ENCODE measurements at regions not wholly inside any gene's neighbourhood (a gene's known extent, or its start where the extent isn't known, plus 50 kb on each side); places are given as distances from the start of the nearest gene placed in this dataset.

DNA sequence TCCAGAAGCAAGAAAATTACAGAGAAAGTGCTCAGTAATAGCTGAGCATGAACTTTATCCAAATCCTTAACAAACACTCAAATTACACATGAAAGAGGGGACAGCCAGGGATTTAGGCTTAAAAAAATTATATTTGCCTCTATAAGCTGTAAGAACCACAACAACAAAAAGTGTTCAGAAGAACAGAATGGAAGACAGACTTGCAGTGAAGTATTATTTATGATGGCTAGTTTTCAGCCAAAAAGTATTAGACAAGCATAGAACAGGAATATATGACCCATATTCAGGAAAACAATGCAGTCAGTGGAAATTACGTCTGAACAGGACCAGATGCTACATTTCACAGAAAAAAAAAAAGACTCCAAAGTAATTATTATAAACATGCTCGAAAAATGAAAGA is 1246.3 kb downstream of the NCAM2 start:
- ChIA-PET CTCF (no interaction called here), POLR2A (no interaction called here)
- TF ChIP-seq, protein P1, sequence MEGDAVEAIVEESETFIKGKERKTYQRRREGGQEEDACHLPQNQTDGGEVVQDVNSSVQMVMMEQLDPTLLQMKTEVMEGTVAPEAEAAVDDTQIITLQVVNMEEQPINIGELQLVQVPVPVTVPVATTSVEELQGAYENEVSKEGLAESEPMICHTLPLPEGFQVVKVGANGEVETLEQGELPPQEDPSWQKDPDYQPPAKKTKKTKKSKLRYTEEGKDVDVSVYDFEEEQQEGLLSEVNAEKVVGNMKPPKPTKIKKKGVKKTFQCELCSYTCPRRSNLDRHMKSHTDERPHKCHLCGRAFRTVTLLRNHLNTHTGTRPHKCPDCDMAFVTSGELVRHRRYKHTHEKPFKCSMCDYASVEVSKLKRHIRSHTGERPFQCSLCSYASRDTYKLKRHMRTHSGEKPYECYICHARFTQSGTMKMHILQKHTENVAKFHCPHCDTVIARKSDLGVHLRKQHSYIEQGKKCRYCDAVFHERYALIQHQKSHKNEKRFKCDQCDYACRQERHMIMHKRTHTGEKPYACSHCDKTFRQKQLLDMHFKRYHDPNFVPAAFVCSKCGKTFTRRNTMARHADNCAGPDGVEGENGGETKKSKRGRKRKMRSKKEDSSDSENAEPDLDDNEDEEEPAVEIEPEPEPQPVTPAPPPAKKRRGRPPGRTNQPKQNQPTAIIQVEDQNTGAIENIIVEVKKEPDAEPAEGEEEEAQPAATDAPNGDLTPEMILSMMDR (IDR thresholded peaks at IDR 0.05; ENCODE audit: insufficient read depth, low read length, missing control alignments) = no peak
- DNase-seq (ENCODE audit: low read depth, low spot score) = no peak
- no peak overlapping the region for H3K4me3 ChIP-seq (ENCODE audit: low read depth, low read length)

DNA sequence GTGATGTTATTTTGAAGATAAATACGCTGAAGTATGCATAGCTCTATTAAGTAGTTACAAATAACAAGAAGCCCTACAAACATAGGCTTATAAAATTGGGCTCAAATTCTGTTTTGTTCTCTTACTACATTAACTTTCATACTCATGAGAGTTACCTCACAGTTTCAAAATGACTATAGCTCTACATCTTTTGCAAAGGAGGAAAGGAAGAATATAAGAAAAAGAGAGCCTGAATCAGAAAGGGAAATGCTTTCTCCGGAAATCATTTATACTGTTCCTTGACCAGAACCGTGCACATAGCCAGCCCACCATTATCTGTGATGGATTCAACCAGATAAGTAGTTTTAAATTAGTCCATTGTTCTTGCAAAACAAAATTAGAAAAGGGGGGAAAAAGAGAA is 1252.1 kb downstream of the NCAM2 start:
- TF ChIP-seq, protein P1 (IDR thresholded peaks at IDR 0.05; ENCODE audit: insufficient read depth, low read length, missing control alignments) = no peak

DNA sequence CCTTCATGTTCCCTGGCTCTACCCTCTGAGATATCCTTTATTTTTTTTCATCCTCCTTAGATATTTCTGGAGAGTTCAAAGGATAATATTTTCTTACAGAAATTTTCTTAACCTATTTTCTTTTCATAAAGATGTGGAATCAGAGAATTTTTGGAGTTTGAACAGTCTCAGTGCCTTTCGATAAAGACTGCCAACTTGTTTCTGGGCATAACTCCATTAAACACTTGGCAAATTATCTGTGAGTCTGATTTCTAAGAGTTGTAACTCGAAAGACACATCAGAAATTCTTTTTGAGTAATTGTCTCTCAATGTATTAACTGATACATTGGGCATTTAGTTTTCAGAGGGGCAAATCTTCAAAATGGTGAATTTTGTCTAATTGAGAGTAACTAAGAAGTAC is 1255.6 kb downstream of the NCAM2 start:
- POLR2A ChIA-PET = no interaction called here
- TF ChIP-seq, protein P1 (IDR thresholded peaks at IDR 0.05; ENCODE audit: insufficient read depth, low read length, missing control alignments) = no peak
- no peak for DNase-seq (ENCODE audit: low read depth, low spot score)
- H3K4me3 ChIP-seq (ENCODE audit: low read depth, low read length) = no peak overlapping the region
- CTCF ChIA-PET = no interaction called here

More for the DNA sequence above, 1252.1 kb downstream of the NCAM2 start:
- no peak overlapping the region for H3K4me3 ChIP-seq (ENCODE audit: low read depth, low read length)
- no peak for DNase-seq (ENCODE audit: low read depth, low spot score)
- POLR2A ChIA-PET = no interaction called here
- CTCF ChIA-PET = no interaction called here

DNA sequence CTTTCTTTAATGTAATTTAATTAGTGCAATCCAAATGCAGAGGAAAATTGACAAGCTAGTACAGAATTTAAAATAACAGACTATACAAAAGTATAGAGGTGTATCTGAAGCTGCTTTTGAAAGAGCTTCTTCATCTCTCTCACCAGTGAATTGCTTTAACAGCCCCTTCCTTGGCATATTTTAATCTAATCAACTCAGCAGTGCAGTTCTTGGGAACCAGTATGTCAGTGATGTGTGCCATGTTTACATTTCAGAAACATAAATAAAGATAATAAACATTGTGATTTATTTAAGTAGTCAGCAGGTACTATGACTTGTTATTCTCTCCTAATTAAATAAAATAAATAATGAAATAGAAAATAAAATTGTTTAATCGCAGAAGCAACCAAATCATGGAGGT is 1260.6 kb downstream of the NCAM2 start:
- no peak overlapping the region for H3K4me3 ChIP-seq (ENCODE audit: low read depth, low read length)
- ChIA-PET CTCF (no interaction called here), POLR2A (no interaction called here)
- DNase-seq (ENCODE audit: low read depth, low spot score) = no peak
- TF ChIP-seq, protein P1 (IDR thresholded peaks at IDR 0.05; ENCODE audit: insufficient read depth, low read length, missing control alignments) = no peak

DNA sequence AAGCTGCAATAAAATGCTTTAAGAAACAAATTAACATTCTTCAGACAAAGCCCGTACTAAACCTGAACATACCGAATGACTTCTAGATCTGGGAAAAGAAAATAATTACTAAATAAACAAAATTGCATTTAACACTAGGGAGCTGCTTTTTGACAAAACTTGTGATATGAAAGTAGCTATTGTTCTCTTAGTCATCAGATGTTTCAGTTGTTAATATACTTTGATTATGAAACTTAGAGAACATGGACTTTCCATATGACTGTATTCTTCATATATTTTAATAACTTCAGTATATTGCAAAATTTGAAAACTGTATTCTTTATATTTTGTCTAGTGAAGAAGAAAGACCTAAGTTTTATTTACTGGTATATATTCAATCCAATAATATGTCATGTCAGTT is 1262.1 kb downstream of the NCAM2 start:
- TF ChIP-seq, protein P1 (IDR thresholded peaks at IDR 0.05; ENCODE audit: insufficient read depth, low read length, missing control alignments) = no peak
- no peak for DNase-seq (ENCODE audit: low read depth, low spot score)

DNA sequence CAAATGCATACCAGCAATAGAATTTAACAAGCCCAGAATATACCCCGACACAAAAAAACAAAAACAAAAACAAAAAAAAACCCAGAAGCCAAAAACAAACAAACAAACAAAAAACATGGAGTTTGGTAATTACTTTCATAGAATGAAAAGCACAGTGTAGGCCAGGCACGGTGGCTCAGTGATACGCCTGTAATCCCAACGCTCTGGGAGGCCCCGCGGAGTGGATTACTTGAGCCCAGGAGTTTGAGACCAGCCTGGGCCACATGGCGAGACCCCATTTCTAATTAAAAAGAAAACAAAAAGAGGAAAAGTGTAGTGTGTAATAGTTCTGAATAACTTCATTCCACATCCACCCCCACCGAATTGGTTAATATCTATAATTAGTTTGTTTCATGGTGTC is 1265.7 kb downstream of the NCAM2 start:
- no peak for DNase-seq (ENCODE audit: low read depth, low spot score)
- CTCF ChIA-PET = no interaction called here
- TF ChIP-seq, protein P1 (IDR thresholded peaks at IDR 0.05; ENCODE audit: insufficient read depth, low read length, missing control alignments) = no peak
- POLR2A ChIA-PET = no interaction called here
- no peak overlapping the region for H3K4me3 ChIP-seq (ENCODE audit: low read depth, low read length)

More for the DNA sequence above, 1262.1 kb downstream of the NCAM2 start:
- ChIA-PET CTCF (no interaction called here), POLR2A (no interaction called here)
- no peak overlapping the region for H3K4me3 ChIP-seq (ENCODE audit: low read depth, low read length)

All from AG04449 (cell line).